ENCODE measurements at regions not wholly inside any gene's neighbourhood (a gene's known extent, or its start where the extent isn't known, plus 50 kb on each side); places are given as distances from the start of the nearest gene placed in this dataset.

DNA sequence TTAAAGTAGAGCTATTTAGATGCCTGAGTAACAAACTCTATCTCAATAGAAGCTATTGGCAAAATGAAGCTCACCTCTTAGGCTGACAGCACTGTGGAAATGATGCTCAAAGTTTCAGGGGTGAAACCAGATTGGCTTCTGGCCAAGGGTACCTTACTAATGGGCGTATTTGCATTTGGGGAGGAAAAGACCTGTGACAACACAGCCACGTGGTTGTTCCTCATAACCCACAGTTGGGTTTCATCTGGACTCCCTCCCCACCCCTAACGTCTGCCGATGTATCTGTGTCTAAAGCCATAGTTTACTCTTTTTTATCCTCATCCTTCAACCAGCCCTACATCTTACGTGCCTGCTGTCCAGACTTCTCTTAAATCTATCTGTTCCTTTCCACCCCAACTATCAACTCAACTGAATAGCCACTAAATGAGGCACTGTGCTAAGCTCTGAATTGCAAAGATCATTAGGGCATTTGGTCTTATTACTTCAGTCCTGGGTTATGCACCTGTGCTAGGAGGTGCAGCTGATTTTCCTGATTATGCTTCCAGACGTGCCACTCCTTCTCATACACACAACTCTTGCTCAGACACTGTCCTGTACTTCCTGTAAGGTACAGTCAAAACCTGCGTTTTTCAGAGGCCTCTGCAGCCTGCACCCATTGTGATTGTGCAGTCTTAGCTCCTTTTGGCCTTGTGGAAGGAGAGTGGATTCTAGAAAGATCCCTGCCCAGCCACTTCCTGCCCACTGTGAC, 80.6 kb upstream of the ARMC2 start:
- H3K9me3 Mint-ChIP-seq (ENCODE audit: low read depth) = peaks cover 3% of the 10 kb centered on the region
- DNase-seq (ENCODE audit: low spot score, unreplicated experiment) = no peak
- no peaks in the 10 kb centered on the region for H3K27me3 Mint-ChIP-seq
- no peaks in the 10 kb centered on the region for H3K4me1 Mint-ChIP-seq (ENCODE audit: low read depth)
- no peak overlapping the region for H3K4me3 Mint-ChIP-seq (ENCODE audit: low read depth)
- TF ChIP-seq, protein P1, sequence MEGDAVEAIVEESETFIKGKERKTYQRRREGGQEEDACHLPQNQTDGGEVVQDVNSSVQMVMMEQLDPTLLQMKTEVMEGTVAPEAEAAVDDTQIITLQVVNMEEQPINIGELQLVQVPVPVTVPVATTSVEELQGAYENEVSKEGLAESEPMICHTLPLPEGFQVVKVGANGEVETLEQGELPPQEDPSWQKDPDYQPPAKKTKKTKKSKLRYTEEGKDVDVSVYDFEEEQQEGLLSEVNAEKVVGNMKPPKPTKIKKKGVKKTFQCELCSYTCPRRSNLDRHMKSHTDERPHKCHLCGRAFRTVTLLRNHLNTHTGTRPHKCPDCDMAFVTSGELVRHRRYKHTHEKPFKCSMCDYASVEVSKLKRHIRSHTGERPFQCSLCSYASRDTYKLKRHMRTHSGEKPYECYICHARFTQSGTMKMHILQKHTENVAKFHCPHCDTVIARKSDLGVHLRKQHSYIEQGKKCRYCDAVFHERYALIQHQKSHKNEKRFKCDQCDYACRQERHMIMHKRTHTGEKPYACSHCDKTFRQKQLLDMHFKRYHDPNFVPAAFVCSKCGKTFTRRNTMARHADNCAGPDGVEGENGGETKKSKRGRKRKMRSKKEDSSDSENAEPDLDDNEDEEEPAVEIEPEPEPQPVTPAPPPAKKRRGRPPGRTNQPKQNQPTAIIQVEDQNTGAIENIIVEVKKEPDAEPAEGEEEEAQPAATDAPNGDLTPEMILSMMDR (IDR thresholded peaks at IDR 0.05; ENCODE audit: unreplicated experiment) = no peak
- H3K27ac Mint-ChIP-seq = no peak overlapping the region
- H3K36me3 Mint-ChIP-seq (ENCODE audit: insufficient read depth) = no peaks in the 10 kb centered on the region

DNA sequence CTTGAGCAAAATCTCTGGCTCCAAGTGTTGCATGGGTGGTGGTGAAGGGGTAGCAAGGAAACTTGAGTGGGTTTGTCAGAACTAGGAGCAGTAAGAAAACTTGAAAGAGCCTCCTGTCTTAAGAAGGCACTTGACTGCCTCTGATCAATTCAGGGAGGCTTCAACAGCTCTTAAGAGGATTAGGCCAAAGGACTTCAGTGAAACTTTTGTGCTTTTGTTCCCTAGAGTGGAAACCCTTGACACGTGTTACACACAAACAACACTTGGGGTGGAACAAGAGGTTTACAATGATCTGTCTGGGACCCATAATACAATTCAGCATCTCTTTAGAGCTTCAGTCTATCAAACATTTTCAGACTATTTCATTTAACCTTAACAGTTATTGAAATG, 80.1 kb upstream of the ARMC2 start:
- TF ChIP-seq, protein P1 (IDR thresholded peaks at IDR 0.05; ENCODE audit: unreplicated experiment) = no peak
- DNase-seq (ENCODE audit: low spot score, unreplicated experiment) = no peak
- Mint-ChIP-seq H3K36me3 (ENCODE audit: insufficient read depth) (no peaks in the 10 kb centered on the region), H3K27me3 (no peaks in the 10 kb centered on the region), H3K4me1 (ENCODE audit: low read depth) (no peaks in the 10 kb centered on the region), H3K9me3 (ENCODE audit: low read depth) (peaks cover 3% of the 10 kb centered on the region), H3K27ac (no peak overlapping the region), H3K4me3 (ENCODE audit: low read depth) (no peak overlapping the region)

DNA sequence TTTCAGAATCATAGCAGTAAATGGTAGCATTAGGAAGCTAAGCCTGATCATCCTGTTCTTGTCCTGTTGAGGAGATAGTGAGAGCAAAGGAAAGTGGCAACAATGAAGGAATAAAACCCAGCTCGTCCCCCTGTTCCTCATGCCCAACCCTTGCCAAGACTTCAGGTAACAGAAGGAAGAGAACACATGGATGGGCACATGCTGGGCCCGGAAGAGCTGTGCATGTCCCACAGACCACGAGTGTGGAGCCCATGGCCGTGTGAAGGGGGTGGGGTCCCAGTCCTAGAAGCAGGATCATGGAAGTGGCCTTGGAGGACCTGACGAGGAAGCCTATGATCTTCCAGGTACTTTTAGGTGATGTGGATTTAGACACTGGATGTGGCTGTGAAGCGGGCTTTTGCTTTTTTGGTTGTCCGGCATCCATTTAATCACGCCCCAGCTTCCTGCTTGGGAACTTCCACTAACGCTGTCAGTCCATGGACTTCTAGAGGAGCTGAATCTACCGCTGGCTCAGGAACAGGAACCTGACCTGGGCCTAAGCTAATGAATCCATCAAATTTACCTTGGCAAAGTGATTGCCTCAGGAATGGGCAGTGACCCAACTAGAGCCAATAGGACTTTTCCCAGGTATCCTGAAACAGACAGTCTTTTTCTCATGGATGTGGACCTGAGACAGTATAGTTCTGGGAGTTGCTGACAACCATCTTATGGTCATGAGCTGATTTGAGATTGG, 79.3 kb upstream of the ARMC2 start:
- Mint-ChIP-seq H3K4me3 (ENCODE audit: low read depth) (no peak overlapping the region), H3K4me1 (ENCODE audit: low read depth) (no peaks in the 10 kb centered on the region), H3K27me3 (no peaks in the 10 kb centered on the region), H3K27ac (no peak overlapping the region), H3K36me3 (ENCODE audit: insufficient read depth) (no peaks in the 10 kb centered on the region), H3K9me3 (ENCODE audit: low read depth) (peaks cover 3% of the 10 kb centered on the region)
- no peak for DNase-seq (ENCODE audit: low spot score, unreplicated experiment)
- TF ChIP-seq, protein P1 (IDR thresholded peaks at IDR 0.05; ENCODE audit: unreplicated experiment) = no peak

DNA sequence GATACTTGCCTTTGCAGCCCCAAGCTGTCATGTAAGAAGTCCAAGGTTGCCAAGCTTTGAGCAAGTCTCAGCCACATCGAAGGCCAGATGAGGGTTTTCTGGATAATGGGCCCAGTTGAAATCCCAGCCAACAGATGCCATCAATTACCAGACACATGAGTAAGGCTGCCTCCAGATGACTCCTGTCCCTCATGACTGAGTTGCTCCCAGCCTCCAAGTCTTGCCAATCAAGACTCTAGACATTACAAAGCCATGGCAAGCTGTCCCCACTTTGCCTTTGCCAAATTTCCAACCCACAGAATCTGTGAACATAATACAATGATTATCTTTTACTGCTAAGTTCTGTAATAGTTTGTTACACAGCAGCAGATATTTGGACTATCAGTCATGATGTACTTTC, 76.8 kb upstream of the ARMC2 start:
- H3K27ac Mint-ChIP-seq = no peak overlapping the region
- no peaks in the 10 kb centered on the region for H3K27me3 Mint-ChIP-seq
- no peak for DNase-seq (ENCODE audit: low spot score, unreplicated experiment)
- H3K9me3 Mint-ChIP-seq (ENCODE audit: low read depth) = peaks cover 3% of the 10 kb centered on the region
- no peaks in the 10 kb centered on the region for H3K36me3 Mint-ChIP-seq (ENCODE audit: insufficient read depth)
- no peaks in the 10 kb centered on the region for H3K4me1 Mint-ChIP-seq (ENCODE audit: low read depth)
- no peak overlapping the region for H3K4me3 Mint-ChIP-seq (ENCODE audit: low read depth)
- TF ChIP-seq, protein P1 (IDR thresholded peaks at IDR 0.05; ENCODE audit: unreplicated experiment) = no peak

DNA sequence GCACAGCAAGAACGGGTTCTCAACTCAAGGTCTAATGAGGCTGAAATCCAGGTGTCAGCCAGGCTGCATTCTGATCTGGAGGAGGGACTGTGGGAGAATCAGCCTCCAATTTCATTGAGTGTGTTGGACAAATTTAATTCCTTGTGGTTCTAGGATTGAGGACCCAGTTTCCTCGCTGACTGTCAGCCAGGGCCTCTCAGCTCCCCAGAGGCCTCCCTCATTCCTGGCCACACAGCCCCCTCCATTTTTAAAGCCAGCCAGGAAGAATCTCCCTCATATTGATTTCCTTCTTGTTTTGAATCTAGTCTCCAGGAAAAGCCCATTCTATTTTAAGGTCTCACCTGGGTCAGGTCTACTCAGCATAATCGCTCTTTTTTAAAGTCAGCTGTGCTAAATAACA, 73.7 kb upstream of the ARMC2 start:
- no peak for DNase-seq (ENCODE audit: low spot score, unreplicated experiment)
- Mint-ChIP-seq H3K4me1 (ENCODE audit: low read depth) (no peaks in the 10 kb centered on the region), H3K4me3 (ENCODE audit: low read depth) (no peak overlapping the region)

More for the DNA sequence above, 73.7 kb upstream of the ARMC2 start:
- Mint-ChIP-seq H3K27me3 (peaks cover 5% of the 10 kb centered on the region), H3K9me3 (ENCODE audit: low read depth) (peaks cover 3% of the 10 kb centered on the region), H3K36me3 (ENCODE audit: insufficient read depth) (no peaks in the 10 kb centered on the region), H3K27ac (no peak overlapping the region)
- TF ChIP-seq, protein P1 (IDR thresholded peaks at IDR 0.05; ENCODE audit: unreplicated experiment) = no peak

Measured in progenitor cell of endocrine pancreas (in vitro differentiated cells).